ENCODE measurements at regions not wholly inside any gene's neighbourhood (a gene's known extent, or its start where the extent isn't known, plus 50 kb on each side); places are given as distances from the start of the nearest gene placed in this dataset.

- Mint-ChIP-seq H3K4me3 (ENCODE audit: unreplicated experiment) (no peak overlapping the region), H3K4me1 (ENCODE audit: low read depth, unreplicated experiment) (peaks cover 3% of the 10 kb centered on the region), H3K36me3 (ENCODE audit: unreplicated experiment) (no peaks in the 10 kb centered on the region), H3K9me3 (ENCODE audit: unreplicated experiment) (no peaks in the 10 kb centered on the region), H3K27ac (ENCODE audit: unreplicated experiment) (no peak overlapping the region), H3K27me3 (ENCODE audit: unreplicated experiment) (no peaks in the 10 kb centered on the region)
- TF ChIP-seq CTCF (IDR thresholded peaks at IDR 0.05; ENCODE audit: partially characterized antibody, unreplicated experiment) = no peak
- no peak for DNase-seq
Measured at GRCh38 chr3:63095-63765, 133.3 kb upstream of the CHL1 start.

- Mint-ChIP-seq H3K27me3 (ENCODE audit: unreplicated experiment) (no peaks in the 10 kb centered on the region), H3K4me3 (ENCODE audit: unreplicated experiment) (no peak overlapping the region), H3K36me3 (ENCODE audit: unreplicated experiment) (no peaks in the 10 kb centered on the region), H3K9me3 (ENCODE audit: unreplicated experiment) (no peaks in the 10 kb centered on the region), H3K4me1 (ENCODE audit: low read depth, unreplicated experiment) (peaks cover 15% of the 10 kb centered on the region), H3K27ac (ENCODE audit: unreplicated experiment) (no peak overlapping the region)
- DNase-seq = no peak
- no peak for TF ChIP-seq CTCF (IDR thresholded peaks at IDR 0.05; ENCODE audit: partially characterized antibody, unreplicated experiment)
Measured at GRCh38 chr3:69690-70089, 126.9 kb upstream of the CHL1 start.

GRCh38 chr3:72776-73175, 123.8 kb upstream of the CHL1 start:
- no peak for TF ChIP-seq CTCF (IDR thresholded peaks at IDR 0.05; ENCODE audit: partially characterized antibody, unreplicated experiment)
- Mint-ChIP-seq H3K4me3 (ENCODE audit: unreplicated experiment) (no peak overlapping the region), H3K4me1 (ENCODE audit: low read depth, unreplicated experiment) (peaks cover 24% of the 10 kb centered on the region), H3K9me3 (ENCODE audit: unreplicated experiment) (no peaks in the 10 kb centered on the region), H3K27me3 (ENCODE audit: unreplicated experiment) (no peaks in the 10 kb centered on the region), H3K27ac (ENCODE audit: unreplicated experiment) (no peak overlapping the region), H3K36me3 (ENCODE audit: unreplicated experiment) (no peaks in the 10 kb centered on the region)
- DNase-seq = no peak

- no peak for DNase-seq
- Mint-ChIP-seq H3K9me3 (ENCODE audit: unreplicated experiment) (no peaks in the 10 kb centered on the region), H3K36me3 (ENCODE audit: unreplicated experiment) (no peaks in the 10 kb centered on the region), H3K4me1 (ENCODE audit: low read depth, unreplicated experiment) (peaks cover 24% of the 10 kb centered on the region), H3K4me3 (ENCODE audit: unreplicated experiment) (no peak overlapping the region), H3K27me3 (ENCODE audit: unreplicated experiment) (no peaks in the 10 kb centered on the region), H3K27ac (ENCODE audit: unreplicated experiment) (no peak overlapping the region)
- TF ChIP-seq CTCF (IDR thresholded peaks at IDR 0.05; ENCODE audit: partially characterized antibody, unreplicated experiment) = no peak
Measured at GRCh38 chr3:73271-73670, 123.3 kb upstream of the CHL1 start.

GRCh38 chr3:74676-75243, 121.8 kb upstream of the CHL1 start:
- Mint-ChIP-seq H3K9me3 (ENCODE audit: unreplicated experiment) (no peaks in the 10 kb centered on the region), H3K4me3 (ENCODE audit: unreplicated experiment) (no peak overlapping the region), H3K27me3 (ENCODE audit: unreplicated experiment) (no peaks in the 10 kb centered on the region), H3K36me3 (ENCODE audit: unreplicated experiment) (no peaks in the 10 kb centered on the region), H3K4me1 (ENCODE audit: low read depth, unreplicated experiment) (peaks cover 24% of the 10 kb centered on the region), H3K27ac (ENCODE audit: unreplicated experiment) (no peak overlapping the region)
- no peak for DNase-seq
- TF ChIP-seq CTCF (IDR thresholded peaks at IDR 0.05; ENCODE audit: partially characterized antibody, unreplicated experiment) = no peak
